GM12875 (cell line): ENCODE measurements at regions not wholly inside any gene's neighbourhood (a gene's known extent, or its start where the extent isn't known, plus 50 kb on each side); places are given as distances from the start of the nearest gene placed in this dataset.

Experiments
- H3K4me3 ChIP-seq: one replicate; pipeline ENCODE4 v1.5.1; 2011; ENCODE audit warnings: low read depth, low read length, control low read depth
- TF ChIP-seq, protein P1 (sequence below): IDR thresholded peaks from 2 replicates; pipeline ENCODE4 v1.5.1; 2011; ENCODE audit warnings: low read depth, mild to moderate bottlenecking, control low read depth, inconsistent platforms, low read length, moderate library complexity, borderline replicate concordance; ENCODE audit not compliant: insufficient read depth

DNA sequence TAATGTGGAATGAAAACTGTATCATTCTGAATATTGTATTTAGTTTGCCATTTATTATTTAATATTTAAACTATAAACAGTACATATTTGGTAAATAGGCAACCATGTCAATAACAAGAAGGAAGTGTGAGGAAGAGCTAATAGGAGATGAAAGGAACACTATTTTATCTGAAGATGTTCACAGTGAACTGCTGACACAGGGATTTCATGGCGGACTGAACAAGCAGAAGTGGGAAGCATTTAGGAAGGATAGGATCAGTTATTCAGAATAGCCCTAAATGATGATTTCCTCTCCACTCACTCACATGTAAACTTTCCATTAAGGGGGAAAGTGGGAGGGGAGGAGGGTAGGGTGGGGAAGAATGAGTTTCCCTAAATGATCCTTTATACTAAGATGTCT lies 682.4 kb downstream of the TOX3 start:
- no peak overlapping the region for H3K4me3 ChIP-seq
- TF ChIP-seq, protein P1, sequence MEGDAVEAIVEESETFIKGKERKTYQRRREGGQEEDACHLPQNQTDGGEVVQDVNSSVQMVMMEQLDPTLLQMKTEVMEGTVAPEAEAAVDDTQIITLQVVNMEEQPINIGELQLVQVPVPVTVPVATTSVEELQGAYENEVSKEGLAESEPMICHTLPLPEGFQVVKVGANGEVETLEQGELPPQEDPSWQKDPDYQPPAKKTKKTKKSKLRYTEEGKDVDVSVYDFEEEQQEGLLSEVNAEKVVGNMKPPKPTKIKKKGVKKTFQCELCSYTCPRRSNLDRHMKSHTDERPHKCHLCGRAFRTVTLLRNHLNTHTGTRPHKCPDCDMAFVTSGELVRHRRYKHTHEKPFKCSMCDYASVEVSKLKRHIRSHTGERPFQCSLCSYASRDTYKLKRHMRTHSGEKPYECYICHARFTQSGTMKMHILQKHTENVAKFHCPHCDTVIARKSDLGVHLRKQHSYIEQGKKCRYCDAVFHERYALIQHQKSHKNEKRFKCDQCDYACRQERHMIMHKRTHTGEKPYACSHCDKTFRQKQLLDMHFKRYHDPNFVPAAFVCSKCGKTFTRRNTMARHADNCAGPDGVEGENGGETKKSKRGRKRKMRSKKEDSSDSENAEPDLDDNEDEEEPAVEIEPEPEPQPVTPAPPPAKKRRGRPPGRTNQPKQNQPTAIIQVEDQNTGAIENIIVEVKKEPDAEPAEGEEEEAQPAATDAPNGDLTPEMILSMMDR = no peak

DNA sequence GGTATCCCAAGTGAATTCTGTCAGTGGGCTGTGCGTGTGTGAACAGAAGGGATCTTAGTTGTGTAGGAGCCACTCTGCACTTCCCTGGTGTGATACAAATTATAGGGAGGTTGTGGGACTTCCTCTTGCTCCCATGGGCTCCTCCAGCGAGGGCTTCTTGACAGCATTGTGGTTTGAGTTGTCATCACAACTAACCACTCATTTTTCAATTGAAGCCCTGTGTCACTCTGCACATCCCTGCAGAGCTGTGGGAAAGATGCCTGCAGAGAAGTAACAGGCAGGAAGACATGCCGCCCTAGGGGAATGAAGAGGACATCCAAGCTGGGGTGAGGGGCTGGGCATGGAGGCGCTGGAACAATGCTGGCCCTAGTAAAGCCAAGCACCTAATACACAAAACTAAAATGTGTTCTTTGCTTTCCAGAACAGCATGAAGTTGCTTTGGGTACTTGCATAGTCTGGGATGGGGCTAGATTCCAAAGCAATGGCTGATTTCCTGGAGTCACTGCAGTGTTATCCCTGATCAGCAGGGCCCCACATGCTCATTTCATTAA lies 692.5 kb downstream of the TOX3 start:
- H3K4me3 ChIP-seq = no peak overlapping the region
- TF ChIP-seq, protein P1 = no peak

DNA sequence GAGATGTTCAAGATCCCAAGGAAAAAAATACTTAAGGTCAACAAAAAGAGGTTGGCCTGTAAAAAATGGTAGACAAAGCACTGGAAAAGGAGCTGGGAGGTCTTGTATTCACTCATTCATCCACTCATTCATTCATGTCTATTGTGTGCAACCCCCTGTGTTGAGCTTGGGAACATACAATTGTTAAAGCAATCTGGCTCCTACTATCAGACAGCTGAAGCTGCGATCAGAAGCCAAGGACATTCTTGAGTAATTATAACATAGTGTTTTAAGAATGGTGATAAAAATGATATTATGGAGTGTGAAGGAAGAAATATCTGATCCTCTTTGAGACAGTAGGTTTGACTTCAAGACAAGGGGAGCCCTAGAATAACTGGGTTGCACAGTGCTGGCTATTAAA lies 693.4 kb downstream of the TOX3 start:
- TF ChIP-seq, protein P1 = no peak
- no peak overlapping the region for H3K4me3 ChIP-seq

DNA sequence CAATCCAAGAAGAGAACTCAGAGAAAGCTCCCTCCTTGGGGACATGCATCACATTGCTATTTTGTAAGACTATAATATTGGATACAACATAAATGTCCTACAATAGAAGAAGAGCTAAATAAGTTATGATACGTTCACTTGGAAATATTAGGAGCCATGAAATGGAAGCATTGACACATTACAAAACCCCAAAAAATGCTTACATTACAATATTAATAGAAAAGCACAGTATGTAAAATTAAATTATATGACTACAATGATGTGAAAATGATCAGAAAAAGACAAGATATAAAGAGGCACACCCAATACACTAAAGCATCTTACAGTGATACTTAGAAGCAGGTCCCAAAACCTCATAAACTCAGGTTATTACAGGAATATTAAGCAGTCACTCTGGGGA lies 694.1 kb downstream of the TOX3 start:
- TF ChIP-seq, protein P1 = no peak

DNA sequence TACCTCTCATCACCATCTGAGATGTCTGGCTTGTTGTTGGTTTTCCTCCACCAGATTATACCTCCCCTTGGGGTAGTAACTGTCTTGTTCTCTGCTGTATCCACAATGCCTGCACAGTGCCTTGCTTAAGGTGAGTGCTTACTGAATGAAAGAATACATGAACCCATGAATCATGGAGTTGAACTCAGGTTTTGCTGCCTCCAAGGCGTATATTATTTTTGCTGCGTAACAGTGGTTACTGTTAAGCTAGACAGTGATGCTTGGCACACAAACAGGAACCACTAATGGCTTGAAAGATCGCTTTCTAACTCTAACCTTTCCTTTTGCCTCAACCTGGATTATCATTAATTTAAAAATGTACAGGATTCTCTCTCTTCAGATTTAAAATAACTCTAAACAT lies 695.8 kb downstream of the TOX3 start:
- no peak overlapping the region for H3K4me3 ChIP-seq
- TF ChIP-seq, protein P1 = no peak

More for the DNA sequence above, 694.1 kb downstream of the TOX3 start:
- no peak overlapping the region for H3K4me3 ChIP-seq

DNA sequence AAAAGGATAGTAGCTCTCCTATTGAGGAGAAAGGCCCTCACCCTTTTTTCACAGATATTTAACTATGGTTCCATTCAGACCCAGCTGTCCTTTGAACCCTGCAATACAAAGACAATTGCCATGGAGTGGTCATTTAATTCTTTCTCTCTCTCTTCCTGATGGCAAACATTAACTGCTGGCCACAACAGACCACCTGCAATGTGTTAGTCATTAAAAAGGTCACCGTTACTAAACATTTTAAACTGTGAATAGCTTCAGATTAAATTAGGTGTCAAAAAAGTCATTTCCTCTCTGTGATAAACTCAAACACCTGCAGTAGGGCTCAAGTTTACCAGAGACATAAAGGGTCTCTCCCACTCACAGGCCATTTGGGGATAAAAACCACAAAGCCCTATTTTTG lies 697.2 kb downstream of the TOX3 start:
- TF ChIP-seq, protein P1 = no peak
- no peak overlapping the region for H3K4me3 ChIP-seq

DNA sequence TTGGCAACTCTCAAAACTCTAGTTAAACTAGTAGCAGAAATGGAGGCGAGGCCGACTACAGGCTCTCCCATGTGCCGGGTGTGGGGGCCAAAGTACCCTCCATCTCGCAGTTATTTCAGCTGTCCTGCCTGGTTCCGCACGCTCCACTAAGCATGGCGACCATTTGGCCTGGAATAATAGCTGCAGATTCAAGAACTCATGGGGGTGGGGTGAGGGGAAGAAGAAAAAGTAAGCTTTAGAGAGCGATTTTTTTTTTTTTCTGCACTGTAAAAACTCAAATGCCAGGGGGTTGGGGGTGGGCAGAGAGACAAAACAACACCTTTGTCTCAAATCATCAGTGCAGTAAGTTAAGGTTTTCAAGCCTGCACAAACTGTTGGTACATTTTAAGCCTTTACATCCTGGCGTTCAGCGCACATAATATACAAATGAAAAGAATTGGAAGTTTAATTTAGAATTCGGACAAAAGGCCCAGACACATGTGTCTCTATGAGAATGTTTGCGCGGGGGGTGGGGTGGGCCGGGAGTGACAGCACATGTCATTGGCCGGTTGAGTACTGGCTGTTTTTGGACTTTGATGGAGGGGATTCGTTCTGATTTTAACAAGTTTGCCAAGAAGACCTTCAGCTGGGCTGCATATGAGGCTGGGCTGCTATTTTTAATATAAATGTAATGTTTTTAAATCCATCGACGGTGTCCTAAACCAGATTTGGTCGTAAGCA lies 694.7 kb upstream of the SALL1 start:
- H3K4me3 ChIP-seq = no peak overlapping the region
- TF ChIP-seq, protein P1 = no peak
